HG03378 (cell line): ENCODE measurements at regions not wholly inside any gene's neighbourhood (a gene's known extent, or its start where the extent isn't known, plus 50 kb on each side); places are given as distances from the start of the nearest gene placed in this dataset.

Experiments used
- ATAC-seq: cut with Tn5 transposase; IDR thresholded peaks from one replicate; pipeline ENCODE4 v1.9.1; 2021; ENCODE audit warnings: mild to moderate bottlenecking, moderate library complexity; ENCODE audit not compliant: unreplicated experiment

DNA sequence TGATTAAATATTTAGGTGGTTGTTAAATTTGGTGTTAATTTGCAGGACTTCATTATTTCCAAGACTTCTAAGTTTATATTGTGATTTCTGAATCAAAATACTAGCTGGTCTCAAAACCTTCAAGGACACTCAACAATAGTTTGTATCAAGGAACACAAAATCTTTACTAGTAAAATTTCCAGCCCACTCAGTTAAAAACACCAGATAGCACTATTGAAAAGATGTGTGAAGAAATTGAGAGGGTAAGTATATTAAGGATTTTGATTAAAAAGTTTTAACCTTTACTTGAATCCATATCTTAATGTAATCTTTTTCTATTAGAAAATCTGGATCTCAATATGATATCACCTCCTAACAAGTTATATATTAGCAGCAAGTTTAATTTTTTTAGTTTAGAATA, 89.3 kb upstream of the UGT8 start:
- ATAC-seq, result no peak

DNA sequence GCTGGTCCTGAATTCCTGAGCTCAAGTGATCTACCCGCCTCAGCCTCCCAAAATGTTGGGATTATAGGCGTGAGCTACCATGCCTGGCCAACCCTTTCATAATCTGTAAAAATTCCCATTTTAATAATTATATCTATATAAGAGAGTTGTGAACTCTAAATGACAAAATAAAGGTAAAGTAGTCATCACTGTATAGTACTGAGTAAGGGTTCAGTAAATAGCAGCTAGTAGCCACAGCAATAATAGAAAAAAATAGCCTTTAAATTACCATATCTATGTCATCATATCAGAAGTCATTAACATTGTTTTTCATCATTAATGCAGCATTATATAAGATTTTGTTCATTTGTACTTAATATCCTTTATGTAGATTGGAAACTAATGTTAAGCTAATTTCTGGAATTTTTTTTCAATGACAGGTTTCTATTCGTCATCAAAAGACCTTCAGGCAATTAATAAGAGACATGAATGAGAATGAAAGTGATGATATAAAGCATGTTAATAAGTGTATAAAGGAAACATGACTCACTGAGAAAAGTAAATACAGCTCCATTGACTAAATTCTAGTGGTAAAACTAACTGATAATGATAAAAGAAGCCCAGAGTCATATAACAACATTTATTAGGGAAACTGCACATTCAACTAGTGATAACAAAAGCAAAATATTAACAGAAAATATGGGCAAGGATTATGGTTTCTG, 85.9 kb upstream of the UGT8 start:
- no peak for ATAC-seq

DNA sequence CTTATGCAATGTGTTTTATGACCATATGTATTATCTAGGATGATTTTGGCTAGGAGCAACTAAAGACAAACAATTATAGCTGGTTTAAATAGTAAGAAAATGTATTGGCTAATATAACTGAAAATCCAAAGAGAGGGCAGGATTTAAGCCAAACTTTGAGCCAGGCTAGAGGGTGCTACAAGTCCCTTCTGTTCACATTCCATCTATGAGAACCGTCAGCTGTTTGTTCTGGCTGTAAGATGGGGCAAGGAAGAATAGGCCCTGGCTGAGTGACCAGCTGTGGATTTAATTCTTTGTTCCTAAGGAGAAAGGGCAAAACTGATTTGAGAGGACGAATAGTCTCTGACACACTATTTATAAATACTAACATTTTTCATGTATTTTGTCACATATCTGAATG, 79.2 kb upstream of the UGT8 start:
- ATAC-seq, result no peak

DNA sequence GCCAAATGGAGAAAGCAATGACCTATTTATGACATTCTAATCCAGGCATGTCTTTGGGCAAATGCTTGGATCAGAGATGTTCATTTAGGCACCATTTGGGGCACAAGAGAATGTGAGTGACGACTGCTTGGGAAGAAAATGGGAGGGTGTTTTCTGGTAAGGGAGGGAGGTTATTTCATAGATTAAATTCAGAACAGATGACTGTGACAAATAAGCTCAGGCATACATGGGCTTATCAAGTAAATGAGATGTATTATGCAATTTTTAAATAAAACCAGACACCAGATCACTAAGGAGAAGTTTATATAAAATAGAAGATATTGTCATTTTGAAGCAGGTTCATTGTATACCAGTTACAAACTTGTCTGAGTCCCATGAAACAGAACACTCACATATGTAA, 71.4 kb upstream of the UGT8 start:
- no peak for ATAC-seq

DNA sequence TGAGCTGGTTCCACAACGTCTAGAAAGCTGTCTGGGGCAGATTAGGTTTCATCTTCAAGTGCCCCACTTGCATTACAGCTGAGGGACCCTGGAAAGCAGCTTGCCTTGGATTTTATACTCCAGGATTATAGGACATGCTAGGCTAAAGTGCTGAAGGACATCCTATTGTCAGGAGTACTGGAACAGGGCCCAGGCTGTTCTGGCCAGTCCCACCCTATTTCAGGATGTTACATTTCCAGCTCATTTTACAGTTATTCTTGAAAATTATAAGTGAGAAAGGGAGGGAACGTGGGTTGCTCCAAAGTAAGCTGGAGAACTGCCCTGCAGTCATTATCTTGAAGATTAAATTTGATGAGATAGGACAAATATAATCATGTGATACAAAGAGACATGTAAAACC, 71.0 kb upstream of the UGT8 start:
- ATAC-seq, result no peak

DNA sequence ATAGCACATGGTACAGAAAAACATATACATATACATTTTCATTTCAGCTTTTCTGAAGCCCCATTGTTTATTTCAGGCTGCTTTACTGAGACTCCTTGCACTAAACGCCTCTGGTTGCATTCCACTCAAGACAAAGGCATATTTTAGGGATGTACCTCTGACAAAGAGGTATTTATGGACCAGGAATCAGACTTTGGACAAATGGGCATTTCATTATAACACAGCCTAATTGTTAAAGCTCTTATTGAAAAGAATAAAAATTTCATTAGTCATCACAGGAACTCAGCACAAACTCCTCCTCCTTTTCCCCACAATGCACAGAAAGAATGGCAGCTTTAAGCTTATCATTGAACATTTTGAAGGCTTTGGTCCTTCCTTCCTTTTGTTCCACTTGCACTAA, 62.9 kb upstream of the UGT8 start:
- ATAC-seq, result no peak

DNA sequence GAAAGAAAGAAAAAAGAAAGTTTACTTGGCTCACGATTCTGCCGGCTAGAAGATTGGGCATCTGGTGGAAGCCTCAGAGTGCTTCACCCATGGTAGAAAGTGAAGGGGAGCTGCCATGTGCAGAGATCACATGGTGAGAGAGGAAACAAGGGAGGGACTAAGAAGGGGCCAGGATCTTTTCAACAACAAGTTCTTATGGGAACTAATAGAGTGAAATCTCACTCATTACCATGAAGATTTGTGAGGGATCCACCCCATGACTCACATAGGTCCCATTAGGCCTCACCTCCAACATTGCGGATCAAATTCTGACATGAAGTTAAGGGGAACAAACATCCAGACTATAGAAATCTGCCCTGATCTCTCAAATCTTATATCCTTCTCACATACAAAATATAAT, 61.3 kb upstream of the UGT8 start:
- no peak for ATAC-seq

DNA sequence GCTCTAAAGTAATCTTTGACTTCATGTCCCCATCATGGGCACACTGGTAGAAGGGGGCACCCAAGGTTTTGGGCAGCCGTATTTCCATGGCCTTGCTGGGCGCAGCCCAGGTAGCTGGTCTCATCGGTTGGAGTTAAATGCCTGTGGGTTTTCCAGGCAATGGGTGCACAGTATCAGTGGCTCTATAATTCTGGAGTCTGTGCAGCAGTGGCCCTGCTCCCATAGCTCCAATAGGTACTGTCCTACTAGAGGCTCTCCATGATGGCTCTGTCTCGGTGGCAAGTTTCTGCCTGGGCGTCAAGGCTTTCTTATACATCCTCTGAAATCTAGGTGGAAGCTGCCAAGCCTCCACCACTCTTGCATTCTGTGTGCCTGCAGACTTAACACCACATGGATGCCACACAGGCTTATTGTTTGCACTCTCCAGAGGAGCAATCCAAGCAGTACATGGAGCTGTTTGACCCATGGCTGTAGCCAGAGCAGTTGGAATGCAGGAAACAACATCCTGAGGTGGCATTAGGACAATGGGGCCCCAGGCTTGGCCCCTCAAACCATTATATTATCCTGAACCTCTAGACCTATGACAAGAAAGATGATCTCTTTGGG, 60.5 kb upstream of the UGT8 start:
- ATAC-seq, result no peak

DNA sequence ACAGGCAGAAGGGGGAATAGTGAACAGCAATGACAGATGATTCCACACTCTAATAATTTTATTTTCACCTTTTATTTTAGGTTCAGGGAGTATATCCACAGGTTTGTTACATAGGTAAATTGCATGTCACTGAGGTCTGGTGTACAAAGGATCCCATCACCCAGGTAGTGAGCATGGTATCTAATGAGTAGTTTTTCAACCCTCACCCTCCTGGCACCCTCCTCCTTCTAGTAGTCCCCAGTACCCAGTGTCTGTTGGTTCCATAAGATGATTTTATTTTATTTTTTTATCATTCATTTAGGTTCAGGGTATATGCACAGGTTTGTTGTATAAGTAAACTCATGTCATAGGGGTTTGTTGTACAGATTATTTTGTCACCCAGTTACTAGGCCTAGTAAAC, 58.6 kb upstream of the UGT8 start:
- ATAC-seq, result no peak

DNA sequence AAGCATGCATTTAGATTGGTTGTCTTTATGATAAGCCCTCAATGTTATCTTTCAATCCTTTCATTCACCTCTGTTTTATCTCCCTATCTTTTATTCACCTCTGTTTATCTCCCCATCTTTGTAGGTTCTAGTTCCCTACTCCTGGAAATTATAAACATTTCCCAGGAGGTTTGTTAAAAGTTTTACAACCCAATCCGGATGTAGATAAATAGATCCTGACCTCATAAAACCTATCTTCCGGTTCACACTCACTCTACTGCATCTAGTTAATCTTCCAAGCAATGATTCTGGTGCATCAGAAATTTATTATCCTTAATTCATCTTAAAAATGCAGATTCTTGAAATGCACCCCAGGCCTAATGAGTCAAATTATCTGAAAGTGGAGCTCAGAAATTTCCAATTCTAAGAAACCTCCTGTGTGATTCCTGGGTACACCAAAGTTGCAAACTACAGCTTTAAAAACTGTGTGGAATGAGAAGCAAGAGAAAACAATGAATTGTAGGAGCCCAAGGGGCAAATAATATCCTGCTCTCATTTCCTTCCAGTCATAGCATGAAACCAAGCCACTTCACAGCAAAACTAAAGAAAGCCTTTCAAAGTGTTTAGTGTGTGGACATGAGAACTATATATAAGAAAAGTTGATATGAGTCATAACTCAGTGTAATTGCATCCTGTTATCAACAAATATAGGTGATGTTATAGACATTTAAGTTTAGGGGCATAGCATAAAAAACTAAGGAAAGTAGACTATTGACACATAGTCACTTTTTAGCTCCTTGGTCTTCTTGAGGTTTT, 51.1 kb upstream of the UGT8 start:
- ATAC-seq, result no peak
